ENCODE measurements at regions not wholly inside any gene's neighbourhood (a gene's known extent, or its start where the extent isn't known, plus 50 kb on each side); places are given as distances from the start of the nearest gene placed in this dataset.

DNA sequence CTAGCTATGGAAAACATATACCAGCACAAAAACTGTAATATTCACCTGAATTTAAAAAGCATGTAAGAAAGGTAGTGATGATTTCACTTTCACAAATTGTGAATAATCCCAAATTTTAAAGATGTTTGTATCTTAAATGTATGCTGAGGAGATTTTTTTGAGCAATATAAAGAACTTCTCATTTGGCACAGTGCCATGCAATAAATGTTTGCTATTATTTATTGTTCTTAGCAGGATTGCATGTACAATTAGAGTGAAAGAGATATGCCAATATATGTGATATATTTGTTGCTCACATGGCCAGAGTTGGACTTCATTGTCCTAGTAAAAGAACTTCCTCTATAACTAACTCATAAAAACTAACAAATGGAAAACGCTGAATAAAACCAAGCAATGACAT is 895.1 kb upstream of the KCND2 start:
- ATAC-seq (ENCODE audit: low read depth) (no peak), DNase-seq (no peak)
- POLR2A ChIA-PET, result no interaction called here
- no peak overlapping the region for H3K4me3 Mint-ChIP-seq
- no peaks in the 10 kb centered on the region for H4K20me1 ChIP-seq (ENCODE audit: control insufficient read depth, insufficient read depth, low read length, poor library complexity, severe bottlenecking)
- CTCF ChIA-PET, result no interaction called here
- no peaks in the 10 kb centered on the region for H3K4me1 Mint-ChIP-seq
- H3K9me3 Mint-ChIP-seq (ENCODE audit: insufficient read depth), result no peaks in the 10 kb centered on the region
- H3K27me3 Mint-ChIP-seq, result no peaks in the 10 kb centered on the region
- intact Hi-C loops (cut with micrococcal nuclease), result no loop called here
- no peaks in the 10 kb centered on the region for H3K9me3 ChIP-seq (ENCODE audit: control extremely low read depth in 1 of 3, control insufficient read depth in 2 of 3, insufficient read depth in 1 of 3, low read length in 2 of 3)
- H3K4me2 ChIP-seq (replicated peaks; ENCODE audit: low read depth, low read length, poor library complexity, severe bottlenecking), result no peak overlapping the region
- H3K27me3 ChIP-seq (replicated peaks in 1 of 4; ENCODE audit: control extremely low read depth in 1 of 4, control insufficient read depth in 3 of 4, insufficient read depth in 4 of 4, low read length in 3 of 4), result no peaks in the 10 kb centered on the region
- H3K36me3 ChIP-seq (replicated peaks in 1 of 2; ENCODE audit: control extremely low read depth in 1 of 2, control insufficient read depth in 1 of 2, extremely low read depth in 1 of 2, insufficient read depth in 2 of 2, low read length in 1 of 2), result no peaks in the 10 kb centered on the region
- no peak overlapping the region for H2AFZ ChIP-seq (ENCODE audit: insufficient read depth, low read depth, low read length, poor library complexity, severe bottlenecking)
- H3K27ac ChIP-seq (ENCODE audit: low read length in 2 of 2), result no peak overlapping the region
- H3K4me3 ChIP-seq (ENCODE audit: control extremely low read depth in 1 of 5, extremely low read depth in 1 of 5, insufficient read depth in 1 of 5, low read depth in 2 of 5, low read length in 4 of 5), result no peak overlapping the region
- H3K27ac Mint-ChIP-seq, result no peak overlapping the region
- no peaks in the 10 kb centered on the region for H3K4me1 ChIP-seq (ENCODE audit: control insufficient read depth in 2 of 2, insufficient read depth in 2 of 2, low read length in 2 of 2)
- WGBS (ENCODE audit: insufficient coverage), result no CpG with 5 or more reads among the region's 1 CpG
- TF ChIP-seq, protein P1, sequence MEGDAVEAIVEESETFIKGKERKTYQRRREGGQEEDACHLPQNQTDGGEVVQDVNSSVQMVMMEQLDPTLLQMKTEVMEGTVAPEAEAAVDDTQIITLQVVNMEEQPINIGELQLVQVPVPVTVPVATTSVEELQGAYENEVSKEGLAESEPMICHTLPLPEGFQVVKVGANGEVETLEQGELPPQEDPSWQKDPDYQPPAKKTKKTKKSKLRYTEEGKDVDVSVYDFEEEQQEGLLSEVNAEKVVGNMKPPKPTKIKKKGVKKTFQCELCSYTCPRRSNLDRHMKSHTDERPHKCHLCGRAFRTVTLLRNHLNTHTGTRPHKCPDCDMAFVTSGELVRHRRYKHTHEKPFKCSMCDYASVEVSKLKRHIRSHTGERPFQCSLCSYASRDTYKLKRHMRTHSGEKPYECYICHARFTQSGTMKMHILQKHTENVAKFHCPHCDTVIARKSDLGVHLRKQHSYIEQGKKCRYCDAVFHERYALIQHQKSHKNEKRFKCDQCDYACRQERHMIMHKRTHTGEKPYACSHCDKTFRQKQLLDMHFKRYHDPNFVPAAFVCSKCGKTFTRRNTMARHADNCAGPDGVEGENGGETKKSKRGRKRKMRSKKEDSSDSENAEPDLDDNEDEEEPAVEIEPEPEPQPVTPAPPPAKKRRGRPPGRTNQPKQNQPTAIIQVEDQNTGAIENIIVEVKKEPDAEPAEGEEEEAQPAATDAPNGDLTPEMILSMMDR (IDR thresholded peaks at IDR 0.05), result no peak
- TF ChIP-seq EZH2 (IDR thresholded peaks at IDR 0.05; ENCODE audit: borderline replicate concordance, insufficient read depth, low read depth, low read length, poor library complexity, severe bottlenecking), result no peak
- no peak overlapping the region for H3K9ac ChIP-seq (ENCODE audit: low read length)
- H3K79me2 ChIP-seq (ENCODE audit: control insufficient read depth, insufficient read depth, low read length), result no peaks in the 10 kb centered on the region

DNA sequence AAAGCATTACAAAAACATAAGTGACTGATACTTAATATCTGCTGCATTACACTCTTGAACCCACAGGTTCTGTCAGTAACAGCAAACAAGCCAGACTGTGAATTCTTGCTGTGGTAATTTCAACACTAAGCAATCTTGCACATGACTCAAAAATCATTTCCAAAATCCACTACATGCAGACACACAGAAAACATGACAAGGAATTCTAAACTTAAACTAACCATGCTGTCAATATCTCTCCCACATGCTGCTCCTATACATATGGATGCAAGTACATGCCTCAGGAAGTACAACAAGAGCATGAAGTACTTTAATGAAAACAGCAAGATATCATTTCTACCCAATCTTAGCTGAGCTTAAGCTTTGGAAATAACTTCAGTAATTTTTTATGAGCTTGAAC is 890.2 kb upstream of the KCND2 start:
- Histone ChIP-seq H2AFZ (ENCODE audit: insufficient read depth, low read depth, low read length, poor library complexity, severe bottlenecking) (no peak overlapping the region), H3K27me3 (replicated peaks in 1 of 4; ENCODE audit: control extremely low read depth in 1 of 4, control insufficient read depth in 3 of 4, insufficient read depth in 4 of 4, low read length in 3 of 4) (no peaks in the 10 kb centered on the region), H3K27ac (ENCODE audit: low read length in 2 of 2) (no peak overlapping the region), H3K4me3 (ENCODE audit: control extremely low read depth in 1 of 5, extremely low read depth in 1 of 5, insufficient read depth in 1 of 5, low read depth in 2 of 5, low read length in 4 of 5) (no peak overlapping the region), H3K4me1 (ENCODE audit: control insufficient read depth in 2 of 2, insufficient read depth in 2 of 2, low read length in 2 of 2) (no peaks in the 10 kb centered on the region), H3K79me2 (ENCODE audit: control insufficient read depth, insufficient read depth, low read length) (no peaks in the 10 kb centered on the region), H3K9me3 (ENCODE audit: control extremely low read depth in 1 of 3, control insufficient read depth in 2 of 3, insufficient read depth in 1 of 3, low read length in 2 of 3) (no peaks in the 10 kb centered on the region), H3K9ac (ENCODE audit: low read length) (no peak overlapping the region), H3K4me2 (replicated peaks; ENCODE audit: low read depth, low read length, poor library complexity, severe bottlenecking) (no peak overlapping the region), H3K36me3 (replicated peaks in 1 of 2; ENCODE audit: control extremely low read depth in 1 of 2, control insufficient read depth in 1 of 2, extremely low read depth in 1 of 2, insufficient read depth in 2 of 2, low read length in 1 of 2) (no peaks in the 10 kb centered on the region), H4K20me1 (ENCODE audit: control insufficient read depth, insufficient read depth, low read length, poor library complexity, severe bottlenecking) (no peaks in the 10 kb centered on the region)
- intact Hi-C loops (cut with micrococcal nuclease), result no loop called here
- Mint-ChIP-seq H3K27ac (no peak overlapping the region), H3K4me3 (no peak overlapping the region), H3K27me3 (no peaks in the 10 kb centered on the region), H3K4me1 (no peaks in the 10 kb centered on the region), H3K9me3 (ENCODE audit: insufficient read depth) (no peaks in the 10 kb centered on the region)
- no peak for DNase-seq
- ATAC-seq (ENCODE audit: low read depth), result no peak
- ChIA-PET CTCF (no interaction called here), POLR2A (no interaction called here)
- TF ChIP-seq, protein P1 (IDR thresholded peaks at IDR 0.05), result no peak
- TF ChIP-seq EZH2 (IDR thresholded peaks at IDR 0.05; ENCODE audit: borderline replicate concordance, insufficient read depth, low read depth, low read length, poor library complexity, severe bottlenecking), result no peak
